B cell (primary cell): ENCODE measurements at regions not wholly inside any gene's neighbourhood (a gene's known extent, or its start where the extent isn't known, plus 50 kb on each side); places are given as distances from the start of the nearest gene placed in this dataset.

Experiments used
- CTCF ChIP-seq: fragments of 200-600 bp; IDR thresholded peaks from one replicate; pipeline ENCODE4 v1.8.0; 2022; ENCODE audit warnings: antibody characterized with exemption, mild to moderate bottlenecking
- EZH2 ChIP-seq: IDR thresholded peaks from 2 replicates; pipeline ENCODE4 v1.6.1; 2012; ENCODE audit warnings: borderline replicate concordance, low read depth, mild to moderate bottlenecking, moderate library complexity, low read length; ENCODE audit not compliant: insufficient read depth, poor library complexity, severe bottlenecking

GRCh38 chr7:49389871-49390479 lies 383.5 kb upstream of the VWC2 start:
- TF ChIP-seq CTCF (no peak), EZH2 (no peak)
